Lower lobe of right lung (tissue), 2 donors: ENCODE measurements at regions not wholly inside any gene's neighbourhood (a gene's known extent, or its start where the extent isn't known, plus 50 kb on each side); places are given as distances from the start of the nearest gene placed in this dataset.
"Not testable (repeated sequence)": the region's sequence is repeated elsewhere in the genome, so short reads cannot be mapped to it uniquely, and the experiment has no call there.

ENCODE experiments used
- ATAC-seq, 2 donors: fragments of 200-7000 bp; cut with Tn5 transposase; one replicate each; pipeline ENCODE4 v1.9.1; 2020 to 2022; ENCODE audit warnings: mild to moderate bottlenecking in 2 of 2, moderate library complexity in 2 of 2
- DNase-seq: peaks from one replicate; pipeline ENCODE4 v3.0.0-alpha.2; 2020
- H3K27ac ChIP-seq: fragments of 200-600 bp; one replicate; pipeline ENCODE4 v1.8.0; 2022
- H3K27me3 ChIP-seq: fragments of 200-600 bp; one replicate; pipeline ENCODE4 v1.8.0; 2022; ENCODE audit warnings: low read depth
- H3K36me3 ChIP-seq: fragments of 200-600 bp; one replicate; pipeline ENCODE4 v1.8.0; 2022; ENCODE audit warnings: mild to moderate bottlenecking
- H3K4me1 ChIP-seq: fragments of 200-600 bp; one replicate; pipeline ENCODE4 v1.8.0; 2022
- H3K4me3 ChIP-seq: fragments of 200-600 bp; one replicate; pipeline ENCODE4 v1.8.0; 2022; ENCODE audit warnings: mild to moderate bottlenecking
- H3K9me3 ChIP-seq: fragments of 200-600 bp; one replicate; pipeline ENCODE4 v1.8.0; 2022
- CTCF ChIP-seq: fragments of 200-600 bp; IDR thresholded peaks from one replicate; pipeline ENCODE4 v1.8.0; 2022; ENCODE audit warnings: antibody characterized with exemption, mild to moderate bottlenecking
- intact Hi-C: fragments of 100-400 bp; cut with DNase I; formaldehyde crosslinking; loops from one replicate; pipeline ENCODE4 v1.11.0; 2022
- donor health status: DM: no; HTN: yes; CAD: no; lungs with severe emphysema.

GRCh38 chr6:168844821-168845609 lies 404.0 kb downstream of the SMOC2 start:
- Histone ChIP-seq H3K27ac (no peak overlapping the region), H3K4me3 (no peak overlapping the region), H3K27me3 (no peaks in the 10 kb centered on the region), H3K4me1 (no peaks in the 10 kb centered on the region), H3K9me3 (no peaks in the 10 kb centered on the region), H3K36me3 (no peaks in the 10 kb centered on the region)
- TF ChIP-seq CTCF: no peak
- intact Hi-C loops: no loop called here
- DNase-seq (no peak), ATAC-seq (no peak)

- H3K27ac ChIP-seq, H3K36me3 ChIP-seq, intact Hi-C loops, ATAC-seq, H3K9me3 ChIP-seq, H3K27me3 ChIP-seq, H3K4me3 ChIP-seq, DNase-seq, H3K4me1 ChIP-seq: not testable (repeated sequence)
Observed at GRCh38 chr6:168842632-168843212, 401.7 kb downstream of the SMOC2 start.

GRCh38 chr6:168841609-168842278 lies 400.8 kb downstream of the SMOC2 start:
- Histone ChIP-seq H3K27me3 (peaks cover 12% of the 10 kb centered on the region), H3K9me3 (no peaks in the 10 kb centered on the region), H3K4me1 (no peaks in the 10 kb centered on the region), H3K36me3 (no peaks in the 10 kb centered on the region), H3K27ac (no peak overlapping the region), H3K4me3 (no peak overlapping the region)
- DNase-seq: no peak
- intact Hi-C loops: no loop called here
- ATAC-seq: no peak
- TF ChIP-seq CTCF: no peak

GRCh38 chr6:168840932-168841331 lies 399.9 kb downstream of the SMOC2 start:
- not testable (repeated sequence) for ATAC-seq

GRCh38 chr6:168840299-168840698 lies 399.3 kb downstream of the SMOC2 start:
- H3K4me1 ChIP-seq, DNase-seq, H3K27ac ChIP-seq, H3K36me3 ChIP-seq, H3K9me3 ChIP-seq, ATAC-seq, H3K4me3 ChIP-seq, intact Hi-C loops: not testable (repeated sequence)
- peaks cover 13% of the 10 kb centered on the region for H3K27me3 ChIP-seq

More at GRCh38 chr6:168840932-168841331, 399.9 kb downstream of the SMOC2 start:
- H3K27ac ChIP-seq, H3K36me3 ChIP-seq, DNase-seq, H3K4me3 ChIP-seq, H3K4me1 ChIP-seq, intact Hi-C loops, H3K9me3 ChIP-seq: not testable (repeated sequence)
- H3K27me3 ChIP-seq: peaks cover 12% of the 10 kb centered on the region

- no peaks in the 10 kb centered on the region for H3K9me3 ChIP-seq
- peaks cover 17% of the 10 kb centered on the region for H3K27me3 ChIP-seq
- DNase-seq (no peak), ATAC-seq (no peak)
- H3K27ac ChIP-seq: no peak overlapping the region
- no peak for TF ChIP-seq CTCF
- no peaks in the 10 kb centered on the region for H3K4me1 ChIP-seq
- no peaks in the 10 kb centered on the region for H3K36me3 ChIP-seq
- H3K4me3 ChIP-seq: no peak overlapping the region
- intact Hi-C loops: no loop called here
Observed at GRCh38 chr6:168838037-168838399, 397.0 kb downstream of the SMOC2 start.
